Liver (tissue), 8 donors: ENCODE measurements at regions not wholly inside any gene's neighbourhood (a gene's known extent, or its start where the extent isn't known, plus 50 kb on each side); places are given as distances from the start of the nearest gene placed in this dataset.

Source experiments
- DNase-seq: peaks from one replicate; pipeline ENCODE4 v3.0.0-alpha.2; 2017; ENCODE audit warnings: low spot score
- H3K27ac ChIP-seq, 2 donors: one replicate each; pipeline ENCODE4 v1.7.0; 2013; ENCODE audit warnings: inconsistent platforms in 2 of 2, low read length in 2 of 2, control low read depth in 1 of 2, low read depth in 1 of 2, mild to moderate bottlenecking in 1 of 2
- H3K27me3 ChIP-seq, 4 donors: one replicate each; pipeline versions ENCODE4 v1.6.1 to v1.7.0; 2013; ENCODE audit warnings: low read length in 3 of 4, inconsistent platforms in 1 of 4, mild to moderate bottlenecking in 1 of 4, moderate library complexity in 1 of 4; ENCODE audit not compliant: control insufficient read depth in 4 of 4, insufficient read depth in 4 of 4
- H3K36me3 ChIP-seq, 4 donors: one replicate each; pipeline versions ENCODE4 v1.6.1 to v1.7.0; 2013; ENCODE audit warnings: low read length in 3 of 4, mild to moderate bottlenecking in 3 of 4, low read depth in 1 of 4, moderate library complexity in 1 of 4; ENCODE audit not compliant: control insufficient read depth in 4 of 4, insufficient read depth in 3 of 4
- H3K4me1 ChIP-seq, 4 donors: one replicate each; pipeline versions ENCODE4 v1.6.1 to v1.7.0; 2013; ENCODE audit warnings: low read length in 3 of 4, mild to moderate bottlenecking in 3 of 4, moderate library complexity in 1 of 4; ENCODE audit not compliant: control insufficient read depth in 4 of 4, insufficient read depth in 4 of 4
- H3K4me3 ChIP-seq, 3 donors: one replicate each; pipeline versions ENCODE4 v1.6.1 to v1.7.0; 2013; ENCODE audit warnings: low read length in 3 of 3, control low read depth in 1 of 3, low read depth in 1 of 3, mild to moderate bottlenecking in 1 of 3
- H3K9ac ChIP-seq, 2 donors: one replicate each; pipeline ENCODE4 v1.7.0; 2013; ENCODE audit warnings: low read length in 2 of 2, mild to moderate bottlenecking in 2 of 2, moderate library complexity in 2 of 2, control low read depth in 1 of 2, low read depth in 1 of 2
- H3K9me3 ChIP-seq, 4 donors: one replicate each; pipeline versions ENCODE4 v1.6.1 to v1.7.0; 2013; ENCODE audit warnings: low read length in 3 of 4; ENCODE audit not compliant: control insufficient read depth in 4 of 4
- CTCF ChIP-seq: fragments of 150-350 bp; IDR thresholded peaks from 2 replicates; pipeline ENCODE4 v1.5.1; 2017; ENCODE audit warnings: improper control_type of control experiment, low read depth, low read length; ENCODE audit not compliant: missing input control
- GABPA ChIP-seq, 2 donors: IDR thresholded peaks in 1 of 2; conservative IDR thresholded peaks in 1 of 2; 2 replicates each; pipeline ENCODE4 v1.6.1; 2016; ENCODE audit warnings: antibody characterized with exemption in 2 of 2, mild to moderate bottlenecking in 1 of 2, moderate library complexity in 1 of 2
- HNF4A ChIP-seq, 2 donors: conservative IDR thresholded peaks; 2 replicates each; pipeline ENCODE4 v1.6.1; 2016; ENCODE audit warnings: antibody characterized with exemption in 2 of 2, mild to moderate bottlenecking in 2 of 2
- JUND ChIP-seq, 2 donors: IDR thresholded peaks; 2 replicates each; pipeline ENCODE4 v1.6.1; 2016; ENCODE audit warnings: antibody characterized with exemption in 2 of 2
- RXRA ChIP-seq, 2 donors: IDR thresholded peaks; 2 replicates each; pipeline ENCODE4 v1.6.1; 2017 to 2018; ENCODE audit warnings: antibody characterized with exemption in 2 of 2, mild to moderate bottlenecking in 1 of 2
- SP1 ChIP-seq: IDR thresholded peaks from 2 replicates; pipeline ENCODE4 v1.6.1; 2018; ENCODE audit warnings: antibody characterized with exemption, mild to moderate bottlenecking
- WGBS: extraction: QIAGEN DNeasy Blood & Tissue Kit; methylation state at CpG from one replicate; pipeline ENCODE4 v1.1.7; 2013; 5-methylcytosine and 5-hydroxymethylcytosine counted together
- TF ChIP-seq, protein P1 (sequence below): IDR thresholded peaks from 2 replicates; pipeline ENCODE4 v1.6.1; 2016; ENCODE audit warnings: antibody characterized with exemption
- donor health status: healthy.
- donor health status: healthy.
- donor health status: healthy.
- donor health status: healthy.
- donor health status: healthy.

- DNase-seq = no peak
- 35% methylated on average over 18 of the region's 18 CpGs for WGBS
Observed at GRCh38 chrY:19816053-19816823, 71.7 kb upstream of the KDM5D start.

More at GRCh38 chrY:19816053-19816823, 71.7 kb upstream of the KDM5D start:
- Histone ChIP-seq H3K4me1 (no peaks in the 10 kb centered on the region), H3K27ac (no peak overlapping the region), H3K9me3 (no peaks in the 10 kb centered on the region), H3K4me3 (peak overlapping the region in 1 of 3 donors; percentile 15), H3K27me3 (no peaks in the 10 kb centered on the region), H3K9ac (no peak overlapping the region), H3K36me3 (no peaks in the 10 kb centered on the region)
- TF ChIP-seq GABPA (IDR thresholded peaks at IDR 0.05 in 1 of 2, conservative IDR thresholded peaks at IDR 0.05 in 1 of 2) = peak in 1 of 2 donors; percentile 30
- TF ChIP-seq RXRA (IDR thresholded peaks at IDR 0.05) = no peak
- no peak for TF ChIP-seq SP1
- TF ChIP-seq JUND (IDR thresholded peaks at IDR 0.05) = no peak
- TF ChIP-seq CTCF = no peak
- peak in 1 of 2 donors; percentile 52 for TF ChIP-seq HNF4A (conservative IDR thresholded peaks at IDR 0.05)
- TF ChIP-seq, protein P1, sequence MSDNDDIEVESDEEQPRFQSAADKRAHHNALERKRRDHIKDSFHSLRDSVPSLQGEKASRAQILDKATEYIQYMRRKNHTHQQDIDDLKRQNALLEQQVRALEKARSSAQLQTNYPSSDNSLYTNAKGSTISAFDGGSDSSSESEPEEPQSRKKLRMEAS = peak; percentile 4
